Ectodermal cell (in vitro differentiated cells): ENCODE measurements at regions not wholly inside any gene's neighbourhood (a gene's known extent, or its start where the extent isn't known, plus 50 kb on each side); places are given as distances from the start of the nearest gene placed in this dataset.
A peak's percentile ranks its signal among the peaks of the same experiment; 100 is the strongest.
"Not testable (repeated sequence)": the region's sequence is repeated elsewhere in the genome, so short reads cannot be mapped to it uniquely, and the experiment has no call there.

Experiments used
- H3K27ac ChIP-seq: 2 replicates; pipeline ENCODE4 v1.7.0; 2013; ENCODE audit warnings: mild to moderate bottlenecking, low read depth, low read length; ENCODE audit not compliant: insufficient read depth, poor library complexity, severe bottlenecking
- H3K27me3 ChIP-seq: 2 replicates; pipeline ENCODE4 v1.7.0; 2013; ENCODE audit warnings: mild to moderate bottlenecking, low read length; ENCODE audit not compliant: insufficient read depth, control insufficient read depth, poor library complexity, severe bottlenecking
- H3K36me3 ChIP-seq: one replicate; pipeline ENCODE4 v1.7.0; 2013; ENCODE audit warnings: low read length; ENCODE audit not compliant: control insufficient read depth, insufficient read depth
- H3K4me1 ChIP-seq: one replicate; pipeline ENCODE4 v1.7.0; 2013; ENCODE audit warnings: low read length; ENCODE audit not compliant: control insufficient read depth, insufficient read depth
- H3K4me3 ChIP-seq: 2 replicates; pipeline ENCODE4 v1.7.0; 2013; ENCODE audit warnings: low read depth, low read length, control low read depth; ENCODE audit not compliant: insufficient read depth
- H3K9me3 ChIP-seq: 2 replicates; pipeline ENCODE4 v1.7.0; 2013; ENCODE audit warnings: mild to moderate bottlenecking, low read length, moderate library complexity; ENCODE audit not compliant: control insufficient read depth
- WGBS, 2 experiments: methylation state at CpG; one replicate each; pipeline ENCODE4 v1.1.7; 2013; ENCODE audit warnings: missing lambda C conversion rate in 2 of 2; 5-methylcytosine and 5-hydroxymethylcytosine counted together

GRCh38 chr14:53622447-53622846 lies 334.2 kb downstream of the BMP4 start:
- H3K9me3 ChIP-seq, result no peaks in the 10 kb centered on the region
- peaks cover 7% of the 10 kb centered on the region for H3K4me1 ChIP-seq
- H3K27ac ChIP-seq, result no peak overlapping the region
- no peak overlapping the region for H3K4me3 ChIP-seq
- H3K36me3 ChIP-seq, result no peaks in the 10 kb centered on the region
- WGBS, 2 experiments, result 94 to 97% methylated on average over 2 of the region's 3 CpGs
- no peaks in the 10 kb centered on the region for H3K27me3 ChIP-seq

GRCh38 chr14:53621921-53622320 lies 334.7 kb downstream of the BMP4 start:
- Histone ChIP-seq H3K27ac (no peak overlapping the region), H3K36me3 (no peaks in the 10 kb centered on the region)
- WGBS, 2 experiments, result 76 to 82% methylated on average over 2 of the region's 2 CpGs

GRCh38 chr14:53621433-53621832 lies 335.2 kb downstream of the BMP4 start:
- H3K4me1 ChIP-seq, result peaks cover 7% of the 10 kb centered on the region
- WGBS, 2 experiments, result 96 to 100% methylated on average over 3 of the region's 3 CpGs
- no peak overlapping the region for H3K4me3 ChIP-seq
- H3K27me3 ChIP-seq, result no peaks in the 10 kb centered on the region
- H3K9me3 ChIP-seq, result no peaks in the 10 kb centered on the region
- H3K36me3 ChIP-seq, result no peaks in the 10 kb centered on the region
- no peak overlapping the region for H3K27ac ChIP-seq

More at GRCh38 chr14:53621921-53622320, 334.7 kb downstream of the BMP4 start:
- H3K27me3 ChIP-seq, result no peaks in the 10 kb centered on the region
- no peak overlapping the region for H3K4me3 ChIP-seq
- H3K4me1 ChIP-seq, result peaks cover 7% of the 10 kb centered on the region
- H3K9me3 ChIP-seq, result no peaks in the 10 kb centered on the region

GRCh38 chr14:53620890-53621289 lies 335.7 kb downstream of the BMP4 start:
- Histone ChIP-seq H3K4me3 (no peak overlapping the region), H3K4me1 (peaks cover 7% of the 10 kb centered on the region), H3K9me3 (no peaks in the 10 kb centered on the region), H3K27me3 (no peaks in the 10 kb centered on the region), H3K27ac (no peak overlapping the region), H3K36me3 (no peaks in the 10 kb centered on the region)
- WGBS, 2 experiments, result 83 to 100% methylated on average over 1 of the region's 1 CpG

- no peaks in the 10 kb centered on the region for H3K36me3 ChIP-seq
- no peaks in the 10 kb centered on the region for H3K27me3 ChIP-seq
- H3K4me3 ChIP-seq, result no peak overlapping the region
- WGBS, 2 experiments, result 88 to 89% methylated on average over 2 of the region's 2 CpGs
- H3K4me1 ChIP-seq, result peaks cover 7% of the 10 kb centered on the region
- no peaks in the 10 kb centered on the region for H3K9me3 ChIP-seq
- no peak overlapping the region for H3K27ac ChIP-seq
Observed at GRCh38 chr14:53620317-53620716, 336.3 kb downstream of the BMP4 start.

- Histone ChIP-seq H3K9me3 (no peaks in the 10 kb centered on the region), H3K36me3 (no peaks in the 10 kb centered on the region), H3K4me3 (no peak overlapping the region), H3K27ac (no peak overlapping the region), H3K4me1 (peaks cover 7% of the 10 kb centered on the region), H3K27me3 (no peaks in the 10 kb centered on the region)
- 87 to 89% methylated on average over 2 to 3 of the region's 3 CpGs for WGBS, 2 experiments
Observed at GRCh38 chr14:53619691-53620231, 336.9 kb downstream of the BMP4 start.

- H3K36me3 ChIP-seq, H3K27ac ChIP-seq, H3K27me3 ChIP-seq, H3K9me3 ChIP-seq, H3K4me3 ChIP-seq: not testable (repeated sequence)
- WGBS, 2 experiments, result 90 to 94% methylated on average over 2 of the region's 2 CpGs
- H3K4me1 ChIP-seq, result peaks cover 16% of the 10 kb centered on the region
Observed at GRCh38 chr14:53616536-53616935, 340.1 kb downstream of the BMP4 start.

GRCh38 chr14:53615252-53615651 lies 341.4 kb downstream of the BMP4 start:
- H3K27me3 ChIP-seq, result no peaks in the 10 kb centered on the region
- no peak overlapping the region for H3K4me3 ChIP-seq
- no peak overlapping the region for H3K27ac ChIP-seq
- WGBS, 2 experiments, result 88 to 91% methylated on average over 3 of the region's 3 CpGs
- H3K36me3 ChIP-seq, result no peaks in the 10 kb centered on the region
- peaks cover 15% of the 10 kb centered on the region for H3K4me1 ChIP-seq
- H3K9me3 ChIP-seq, result no peaks in the 10 kb centered on the region

- Histone ChIP-seq H3K36me3 (no peaks in the 10 kb centered on the region), H3K27ac (peak overlapping the region; percentile 60), H3K4me1 (peaks cover 9% of the 10 kb centered on the region), H3K9me3 (no peaks in the 10 kb centered on the region), H3K27me3 (no peaks in the 10 kb centered on the region), H3K4me3 (no peak overlapping the region)
- 33 to 38% methylated on average over 12 of the region's 12 CpGs for WGBS, 2 experiments
Observed at GRCh38 chr14:53613404-53614253, 343.0 kb downstream of the BMP4 start.

GRCh38 chr14:53610947-53611346 lies 345.7 kb downstream of the BMP4 start:
- Histone ChIP-seq H3K27ac (no peak overlapping the region), H3K4me3 (no peak overlapping the region), H3K36me3 (peaks cover 5% of the 10 kb centered on the region), H3K4me1 (peaks cover 9% of the 10 kb centered on the region), H3K27me3 (no peaks in the 10 kb centered on the region), H3K9me3 (no peaks in the 10 kb centered on the region)
